ENCODE measurements at regions not wholly inside any gene's neighbourhood (a gene's known extent, or its start where the extent isn't known, plus 50 kb on each side); places are given as distances from the start of the nearest gene placed in this dataset.

DNA sequence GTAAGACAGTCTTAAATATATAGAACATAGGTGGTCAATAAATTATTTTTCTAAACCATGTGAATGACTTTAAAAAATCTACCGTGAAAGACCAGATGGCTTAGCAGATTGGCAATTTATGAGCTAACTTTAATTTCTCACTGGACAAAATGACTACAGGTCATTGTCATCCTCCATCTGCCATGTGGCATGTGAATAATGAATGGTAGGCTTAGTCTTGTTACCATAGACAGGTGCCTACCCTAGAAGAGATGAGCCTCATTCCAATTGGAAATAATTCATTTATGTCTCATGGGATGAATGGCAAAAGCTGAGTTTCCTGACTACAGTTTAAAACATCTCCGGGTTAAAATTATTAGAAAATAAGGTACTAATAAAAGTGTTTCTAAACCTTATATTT, 1043.3 kb downstream of the FAT4 start:
- no peaks in the 10 kb centered on the region for H3K79me2 ChIP-seq (ENCODE audit: control insufficient read depth, insufficient read depth, low read length)
- ChIA-PET CTCF (no interaction called here), RAD21 (ENCODE audit: unreplicated experiment) (no interaction called here), POLR2A (no interaction called here), SMC1A (ENCODE audit: uncharacterized antibody, unreplicated experiment) (no interaction called here)
- no peaks in the 10 kb centered on the region for H3K9me3 ChIP-seq (replicated peaks; ENCODE audit: control insufficient read depth, insufficient read depth, low read length)
- in situ Hi-C loops (cut with MboI) = no loop called here
- no peak overlapping the region for H2AFZ ChIP-seq (ENCODE audit: control insufficient read depth, low read depth, low read length)
- no peaks in the 10 kb centered on the region for H4K20me1 ChIP-seq (ENCODE audit: control insufficient read depth, insufficient read depth)
- no peak overlapping the region for H3K27ac ChIP-seq (ENCODE audit: control insufficient read depth, insufficient read depth)
- no peak for ATAC-seq
- H3K27me3 ChIP-seq (replicated peaks in 1 of 2; ENCODE audit: control insufficient read depth in 2 of 2, insufficient read depth in 2 of 2, low read length in 1 of 2) = no peaks in the 10 kb centered on the region
- no peak for TF ChIP-seq ETV6 (conservative IDR thresholded peaks at IDR 0.05 in 1 of 2, IDR thresholded peaks at IDR 0.05 in 1 of 2; ENCODE audit: borderline replicate concordance in 1 of 2, low read depth in 1 of 2)
- no peak for TF ChIP-seq POLR2AphosphoS5 (IDR thresholded peaks at IDR 0.05; ENCODE audit: low read length)
- TF ChIP-seq, protein P1, sequence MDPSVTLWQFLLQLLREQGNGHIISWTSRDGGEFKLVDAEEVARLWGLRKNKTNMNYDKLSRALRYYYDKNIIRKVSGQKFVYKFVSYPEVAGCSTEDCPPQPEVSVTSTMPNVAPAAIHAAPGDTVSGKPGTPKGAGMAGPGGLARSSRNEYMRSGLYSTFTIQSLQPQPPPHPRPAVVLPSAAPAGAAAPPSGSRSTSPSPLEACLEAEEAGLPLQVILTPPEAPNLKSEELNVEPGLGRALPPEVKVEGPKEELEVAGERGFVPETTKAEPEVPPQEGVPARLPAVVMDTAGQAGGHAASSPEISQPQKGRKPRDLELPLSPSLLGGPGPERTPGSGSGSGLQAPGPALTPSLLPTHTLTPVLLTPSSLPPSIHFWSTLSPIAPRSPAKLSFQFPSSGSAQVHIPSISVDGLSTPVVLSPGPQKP (IDR thresholded peaks at IDR 0.05; ENCODE audit: low read depth, low read length) = no peak
- no peak for TF ChIP-seq ZNF384 (IDR thresholded peaks at IDR 0.05; ENCODE audit: borderline replicate concordance, low read depth, low read length)
- TF ChIP-seq FOXK2 (IDR thresholded peaks at IDR 0.05) = no peak
- no peak for TF ChIP-seq ZNF274 (IDR thresholded peaks at IDR 0.05; ENCODE audit: insufficient read depth, insufficient read length)
- TF ChIP-seq, protein P2, sequence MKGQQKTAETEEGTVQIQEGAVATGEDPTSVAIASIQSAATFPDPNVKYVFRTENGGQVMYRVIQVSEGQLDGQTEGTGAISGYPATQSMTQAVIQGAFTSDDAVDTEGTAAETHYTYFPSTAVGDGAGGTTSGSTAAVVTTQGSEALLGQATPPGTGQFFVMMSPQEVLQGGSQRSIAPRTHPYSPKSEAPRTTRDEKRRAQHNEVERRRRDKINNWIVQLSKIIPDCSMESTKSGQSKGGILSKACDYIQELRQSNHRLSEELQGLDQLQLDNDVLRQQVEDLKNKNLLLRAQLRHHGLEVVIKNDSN (IDR thresholded peaks at IDR 0.05; ENCODE audit: borderline replicate concordance, extremely low read length, insufficient read depth, low read depth, low read length) = no peak
- no peak for TF ChIP-seq YY1 (IDR thresholded peaks at IDR 0.05; ENCODE audit: low read depth, low read length)
- FAIRE-seq = no peak
- no peaks in the 10 kb centered on the region for H3K36me3 ChIP-seq (ENCODE audit: control insufficient read depth in 2 of 2, insufficient read depth in 2 of 2, low read length in 1 of 2)
- H3K4me2 ChIP-seq (ENCODE audit: control insufficient read depth, insufficient read depth) = no peak overlapping the region
- 50% methylated on average over 2 of the region's 2 CpGs for WGBS (ENCODE audit: insufficient coverage, insufficient replicate concordance, low lambda C conversion rate, missing lambda C conversion rate)
- no peaks in the 10 kb centered on the region for H3K4me1 ChIP-seq (ENCODE audit: control insufficient read depth, insufficient read depth, low read length)
- BruUV-seq (replicated peaks) = no TSS peak
- H3K4me3 ChIP-seq = no peak overlapping the region
- no peak overlapping the region for H3K9ac ChIP-seq (ENCODE audit: control insufficient read depth, insufficient read depth, low read length)
- DNase-seq (ENCODE audit: low read depth, low spot score) = no peak
- intact Hi-C loops (cut with micrococcal nuclease; ENCODE audit: unreplicated experiment) = no loop called here
